Vagina (tissue), 2 donors: ENCODE measurements at regions not wholly inside any gene's neighbourhood (a gene's known extent, or its start where the extent isn't known, plus 50 kb on each side); places are given as distances from the start of the nearest gene placed in this dataset.

Experiments
- DNase-seq, 2 donors: peaks; one replicate each; pipeline ENCODE4 v3.0.0-alpha.2; 2017; ENCODE audit errors: extremely low spot score in 2 of 2
- H3K27ac ChIP-seq: fragments of 200-600 bp; sonication (generic); one replicate; pipeline ENCODE4 v1.5.1; 2019
- H3K27me3 ChIP-seq: fragments of 200-600 bp; sonication (generic); one replicate; pipeline ENCODE4 v1.5.1; 2019
- H3K36me3 ChIP-seq, 2 donors: fragments of 200-600 bp; sonication (generic); one replicate each; pipeline ENCODE4 v1.5.1; 2017 to 2019
- H3K4me1 ChIP-seq: fragments of 200-600 bp; sonication (generic); one replicate; pipeline ENCODE4 v1.5.1; 2019
- H3K4me3 ChIP-seq, 2 donors: fragments of 200-600 bp; sonication (generic); 1 replicate in 1 of 2; 2 replicates in 1 of 2; pipeline ENCODE4 v1.5.1; 2016 to 2019
- H3K9me3 ChIP-seq: fragments of 200-600 bp; sonication (generic); one replicate; pipeline ENCODE4 v1.5.1; 2019
- CTCF ChIP-seq, 3 experiments: fragments of 450-650 bp in 2 of 3; fragments of 200-600 bp in 1 of 3; sonication (generic) in 1 of 3; IDR thresholded peaks; one replicate each; pipeline ENCODE4 v1.5.1; 2017 to 2019; ENCODE audit warnings: antibody characterized with exemption in 3 of 3, mild to moderate bottlenecking in 2 of 3, moderate library complexity in 2 of 3
- POLR2A ChIP-seq, 2 donors: fragments of 450-650 bp; IDR thresholded peaks; one replicate each; pipeline ENCODE4 v1.6.1; 2017; ENCODE audit warnings: antibody characterized with exemption in 2 of 2, mild to moderate bottlenecking in 2 of 2, moderate library complexity in 2 of 2
- POLR2AphosphoS5 ChIP-seq, 2 donors: sonication (generic); formaldehyde crosslinking; IDR thresholded peaks; one replicate each; pipeline ENCODE4 v1.9.0; 2017; ENCODE audit warnings: antibody characterized with exemption in 2 of 2, mild to moderate bottlenecking in 2 of 2, low read depth in 1 of 2; ENCODE audit not compliant: insufficient read depth in 1 of 2
- intact Hi-C: fragments of 100-400 bp; cut with DNase I; formaldehyde crosslinking; loops from one replicate; pipeline ENCODE4 v1.15.1; 2023

DNA sequence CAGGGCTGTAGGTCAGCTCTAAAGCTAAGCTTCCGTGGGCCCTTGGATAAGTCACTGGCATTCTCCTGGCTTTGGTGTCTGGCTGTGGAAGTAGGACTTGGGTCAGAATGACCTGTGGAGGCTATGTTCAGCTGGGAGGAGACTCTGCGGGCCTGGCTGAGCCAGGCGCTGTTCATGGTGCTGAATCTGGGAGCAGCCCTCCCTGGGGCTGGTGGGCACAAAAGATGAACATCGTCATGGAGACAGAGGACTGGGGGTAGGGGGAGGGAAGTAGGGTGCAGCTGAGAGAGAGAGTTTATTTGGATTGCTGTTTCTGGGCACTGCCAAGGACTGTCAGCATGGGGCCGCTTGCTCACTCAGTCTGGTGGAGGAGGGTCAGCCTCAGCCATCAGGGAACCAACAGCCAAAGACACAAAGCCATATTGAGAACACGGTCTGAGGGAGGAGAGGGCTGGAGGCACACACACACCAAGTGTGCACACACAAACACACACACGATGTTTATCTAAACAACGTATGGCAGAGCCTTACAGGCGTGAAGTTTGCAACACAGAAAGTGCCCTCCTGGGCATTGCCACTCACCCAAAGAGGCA, 120.7 kb upstream of the LINGO1 start:
- Histone ChIP-seq H3K9me3 (no peaks in the 10 kb centered on the region), H3K27ac (no peak overlapping the region), H3K4me3 (no peak overlapping the region), H3K36me3 (no peaks in the 10 kb centered on the region), H3K4me1 (no peaks in the 10 kb centered on the region), H3K27me3 (no peaks in the 10 kb centered on the region)
- DNase-seq = no peak
- TF ChIP-seq POLR2AphosphoS5 (IDR thresholded peaks at IDR 0.05; ENCODE audit: insufficient read depth in 1 of 2, low read depth in 1 of 2) = no peak
- TF ChIP-seq CTCF (IDR thresholded peaks at IDR 0.05) = no peak
- TF ChIP-seq POLR2A (IDR thresholded peaks at IDR 0.05) = no peak
- intact Hi-C loops = no loop called here

- Histone ChIP-seq H3K27ac (no peak overlapping the region), H3K27me3 (no peaks in the 10 kb centered on the region), H3K4me3 (no peak overlapping the region), H3K9me3 (no peaks in the 10 kb centered on the region), H3K4me1 (peaks cover 6% of the 10 kb centered on the region), H3K36me3 (no peaks in the 10 kb centered on the region)
- intact Hi-C loops = no loop called here
- DNase-seq = no peak
- TF ChIP-seq POLR2AphosphoS5 (IDR thresholded peaks at IDR 0.05; ENCODE audit: insufficient read depth in 1 of 2, low read depth in 1 of 2) (no peak), CTCF (IDR thresholded peaks at IDR 0.05) (no peak), POLR2A (IDR thresholded peaks at IDR 0.05) (no peak)
Observed at GRCh38 chr15:77749998-77750540, 117.4 kb upstream of the LINGO1 start.

DNA sequence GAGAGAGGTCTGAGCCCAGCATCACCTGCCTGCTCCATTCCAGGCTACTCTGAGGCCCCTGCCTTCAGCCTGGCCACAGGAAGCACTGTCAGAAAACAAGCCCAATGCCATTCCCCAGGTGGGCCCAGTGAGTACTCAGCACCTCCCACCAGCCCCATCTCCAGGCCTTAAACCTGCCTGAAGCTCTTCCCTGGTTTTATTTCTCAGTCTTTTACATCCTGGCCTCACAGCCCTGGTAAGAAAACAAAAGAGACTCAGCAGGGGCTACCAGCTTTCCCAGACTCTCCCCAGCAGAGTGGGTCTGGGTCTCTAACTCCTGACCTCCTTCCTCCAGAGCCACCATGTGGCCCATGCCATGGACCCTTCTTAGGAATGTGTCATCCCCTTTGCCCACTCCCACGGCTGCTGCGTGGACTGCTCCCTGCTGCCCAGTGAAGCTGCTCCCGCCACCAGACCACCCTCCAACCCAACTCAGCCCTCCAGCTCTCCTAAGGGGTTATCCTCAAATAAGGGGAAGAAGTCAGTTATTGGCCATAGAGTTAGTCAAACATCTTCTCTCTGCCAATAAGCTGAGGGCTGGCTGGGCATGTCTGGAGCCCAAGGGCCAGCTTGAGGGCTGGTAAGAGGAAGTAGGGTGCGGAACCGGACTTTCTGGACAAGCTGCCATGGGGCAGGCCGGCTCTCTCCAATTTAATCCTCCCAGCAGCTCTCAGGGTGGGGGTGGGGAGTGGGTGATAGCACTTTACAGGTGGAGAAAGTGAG, 116.7 kb upstream of the LINGO1 start:
- no peaks in the 10 kb centered on the region for H3K36me3 ChIP-seq
- no peak overlapping the region for H3K4me3 ChIP-seq
- DNase-seq = no peak
- no peaks in the 10 kb centered on the region for H3K27me3 ChIP-seq
- H3K4me1 ChIP-seq = peaks cover 6% of the 10 kb centered on the region
- intact Hi-C loops = no loop called here
- TF ChIP-seq POLR2A (IDR thresholded peaks at IDR 0.05) (no peak), CTCF (IDR thresholded peaks at IDR 0.05) (no peak), POLR2AphosphoS5 (IDR thresholded peaks at IDR 0.05; ENCODE audit: insufficient read depth in 1 of 2, low read depth in 1 of 2) (no peak)
- H3K27ac ChIP-seq = no peak overlapping the region
- H3K9me3 ChIP-seq = no peaks in the 10 kb centered on the region

DNA sequence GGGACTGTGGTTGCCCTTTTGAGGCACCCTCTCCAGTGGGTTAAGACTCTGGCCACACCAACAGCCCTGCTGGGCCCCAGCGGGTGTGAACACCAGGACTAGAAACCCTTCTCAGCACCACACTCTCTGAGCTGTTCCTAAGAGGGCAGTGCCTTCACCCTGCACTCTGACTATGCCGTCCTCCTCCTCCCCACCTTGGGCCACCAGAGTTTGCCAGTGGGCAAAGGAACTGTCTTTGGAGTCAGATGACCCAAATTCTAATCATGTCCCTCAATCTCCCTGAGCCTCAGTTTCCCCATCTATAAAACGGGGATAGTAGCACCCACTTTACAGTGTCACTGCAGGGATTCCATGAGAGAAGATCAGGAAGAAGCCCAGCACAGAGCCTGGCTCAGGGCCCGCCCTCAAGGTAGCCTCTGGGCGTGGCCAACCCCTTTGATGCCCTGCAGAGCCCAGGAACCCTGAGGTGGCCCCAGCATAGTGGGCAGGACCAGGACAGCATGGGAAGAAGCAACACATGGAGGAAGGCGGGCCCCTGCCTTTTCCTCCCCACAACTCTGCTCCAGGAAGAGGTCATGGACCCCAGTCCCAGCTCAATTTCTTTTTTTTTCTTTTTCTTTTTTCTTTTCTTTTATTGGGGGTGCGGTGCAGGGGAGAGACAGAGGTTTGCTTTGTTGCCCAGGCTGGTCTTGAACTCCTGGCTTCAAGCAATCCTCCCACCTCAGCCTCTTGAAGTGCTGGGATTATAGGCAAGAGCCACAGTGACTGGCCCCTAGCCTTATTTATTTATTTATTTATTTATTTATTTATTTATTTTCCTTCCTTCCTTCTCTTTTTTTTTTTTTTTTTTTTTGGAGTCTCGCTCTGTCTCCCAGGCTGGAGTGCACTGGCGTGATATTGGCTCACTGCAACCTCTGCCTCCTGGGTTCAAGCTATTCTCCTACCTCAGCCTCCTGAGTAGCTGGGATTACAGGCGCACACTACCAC, 115.7 kb upstream of the LINGO1 start:
- intact Hi-C loops = no loop called here
- Histone ChIP-seq H3K9me3 (no peaks in the 10 kb centered on the region), H3K27ac (no peak overlapping the region), H3K4me3 (no peak overlapping the region), H3K36me3 (no peaks in the 10 kb centered on the region), H3K27me3 (no peaks in the 10 kb centered on the region), H3K4me1 (peaks cover 6% of the 10 kb centered on the region)
- DNase-seq = no peak
- TF ChIP-seq POLR2AphosphoS5 (IDR thresholded peaks at IDR 0.05; ENCODE audit: insufficient read depth in 1 of 2, low read depth in 1 of 2) (no peak), POLR2A (IDR thresholded peaks at IDR 0.05) (no peak), CTCF (IDR thresholded peaks at IDR 0.05) (no peak)
